NOMO-1 treated with DMSO at 0.1 percent for 48 hours (cell line): ENCODE measurements at regions not wholly inside any gene's neighbourhood (a gene's known extent, or its start where the extent isn't known, plus 50 kb on each side); places are given as distances from the start of the nearest gene placed in this dataset.

Experiments used
- DNase-seq: peaks from one replicate; lab custom pipeline; 2025; ENCODE audit not compliant: unreplicated experiment; lab: John Stamatoyannopoulos, UW

GRCh38 chr6:139494376-139494990 lies 120.0 kb upstream of the CITED2 start:
- DNase-seq: no peak

- peak; percentile 79 for DNase-seq
Observed at GRCh38 chr6:139490482-139490881, 116.0 kb upstream of the CITED2 start.

- no peak for DNase-seq
Observed at GRCh38 chr6:139486476-139486799, 112.0 kb upstream of the CITED2 start.

GRCh38 chr6:139485742-139486475 lies 111.5 kb upstream of the CITED2 start:
- DNase-seq: no peak

GRCh38 chr6:139485185-139485584 lies 110.7 kb upstream of the CITED2 start:
- DNase-seq: no peak

- DNase-seq: no peak
Observed at GRCh38 chr6:139483079-139483478, 108.6 kb upstream of the CITED2 start.

GRCh38 chr6:139482287-139482686 lies 107.8 kb upstream of the CITED2 start:
- peak; percentile 16 for DNase-seq

GRCh38 chr6:139480356-139481165 lies 106.1 kb upstream of the CITED2 start:
- no peak for DNase-seq

- no peak for DNase-seq
Observed at GRCh38 chr6:139479433-139480222, 105.2 kb upstream of the CITED2 start.

GRCh38 chr6:139475646-139476045 lies 101.2 kb upstream of the CITED2 start:
- no peak for DNase-seq

- DNase-seq: no peak
Observed at GRCh38 chr6:139475241-139475640, 100.8 kb upstream of the CITED2 start.

- DNase-seq: peak; percentile 67
Observed at GRCh38 chr6:139474145-139475108, 100.0 kb upstream of the CITED2 start.

- DNase-seq: no peak
Observed at GRCh38 chr6:139473731-139474130, 99.3 kb upstream of the CITED2 start.

- DNase-seq: peak; percentile 58
Observed at GRCh38 chr6:139473231-139473701, 98.8 kb upstream of the CITED2 start.

GRCh38 chr6:139472351-139473015 lies 98.0 kb upstream of the CITED2 start:
- DNase-seq: peak; percentile 83

GRCh38 chr6:139470997-139471396 lies 96.5 kb upstream of the CITED2 start:
- DNase-seq: no peak

GRCh38 chr6:139468178-139468819 lies 93.9 kb upstream of the CITED2 start:
- no peak for DNase-seq

- DNase-seq: no peak
Observed at GRCh38 chr6:139457476-139457875, 83.0 kb upstream of the CITED2 start.
